PC-9 (cell line): ENCODE measurements at regions not wholly inside any gene's neighbourhood (a gene's known extent, or its start where the extent isn't known, plus 50 kb on each side); places are given as distances from the start of the nearest gene placed in this dataset.

Experiments
- CTCF ChIP-seq: fragments of 200-600 bp; sonication (generic); conservative IDR thresholded peaks from 2 replicates; pipeline ENCODE4 v1.6.1; 2017; ENCODE audit warnings: mixed run types, antibody characterized with exemption, mild to moderate bottlenecking, moderate library complexity
- EZH2 ChIP-seq: fragments of 200-600 bp; sonication (generic); IDR thresholded peaks from 2 replicates; pipeline ENCODE4 v1.8.0; 2017; ENCODE audit warnings: antibody characterized with exemption, low read depth

- no peak for TF ChIP-seq CTCF
- TF ChIP-seq EZH2, result no peak
Measured at GRCh38 chr4:115866364-115866896, 753.0 kb upstream of the NDST4 start.
